ENCODE measurements at regions not wholly inside any gene's neighbourhood (a gene's known extent, or its start where the extent isn't known, plus 50 kb on each side); places are given as distances from the start of the nearest gene placed in this dataset.

- Histone ChIP-seq H4K20me1 (ENCODE audit: insufficient read depth, low read length) (no peaks in the 10 kb centered on the region), H3K9me3 (ENCODE audit: low read depth, low read length) (no peaks in the 10 kb centered on the region), H3K4me1 (ENCODE audit: insufficient read depth, low read length) (no peaks in the 10 kb centered on the region), H3K4me2 (ENCODE audit: insufficient read depth, low read length) (no peak overlapping the region), H3K36me3 (ENCODE audit: insufficient read depth, low read length) (no peaks in the 10 kb centered on the region), H2AFZ (ENCODE audit: low read length) (no peak overlapping the region), H3K27me3 (ENCODE audit: insufficient read depth, low read length) (no peaks in the 10 kb centered on the region), H3K4me3 (ENCODE audit: insufficient read depth, low read length) (no peak overlapping the region), H3K27ac (ENCODE audit: low read depth, low read length) (no peak overlapping the region), H3K79me2 (ENCODE audit: insufficient read depth, low read length) (no peaks in the 10 kb centered on the region)
- DNase-seq (ENCODE audit: insufficient read length, low spot score, missing footprints), result no peak
- TF ChIP-seq CTCF (IDR thresholded peaks at IDR 0.05; ENCODE audit: extremely low read depth, low read depth, low read length), result no peak
These were observed 655.5 kb downstream of the DCDC2C start for GRCh38 chr2:4358837-4359236.

DNA sequence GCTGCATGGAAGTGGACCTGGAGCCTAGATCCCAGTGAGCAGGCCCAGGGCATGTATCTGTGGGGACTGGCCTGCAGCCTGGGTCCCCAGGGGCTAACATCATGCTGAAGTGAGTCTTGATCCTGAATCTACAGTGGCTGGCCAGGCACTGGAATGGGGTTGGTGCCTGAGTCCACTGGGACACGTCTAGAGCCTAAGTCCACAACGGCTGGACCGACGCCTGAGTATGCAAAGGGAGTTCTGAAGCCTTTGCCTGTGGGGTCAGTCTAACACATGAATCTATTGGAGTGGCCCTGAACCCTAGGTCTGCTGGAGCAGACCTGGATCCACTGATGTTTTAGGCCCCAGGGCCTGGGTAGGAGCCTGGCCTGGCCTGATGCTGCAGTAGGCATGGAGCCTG, 665.5 kb downstream of the DCDC2C start:
- peaks cover 8% of the 10 kb centered on the region for H3K9me3 ChIP-seq (ENCODE audit: low read depth, low read length)
- H2AFZ ChIP-seq (ENCODE audit: low read length), result no peak overlapping the region
- no peaks in the 10 kb centered on the region for H3K79me2 ChIP-seq (ENCODE audit: insufficient read depth, low read length)
- no peak overlapping the region for H3K27ac ChIP-seq (ENCODE audit: low read depth, low read length)
- H3K27me3 ChIP-seq (ENCODE audit: insufficient read depth, low read length), result no peaks in the 10 kb centered on the region
- no peak for DNase-seq (ENCODE audit: insufficient read length, low spot score, missing footprints)
- no peak for TF ChIP-seq CTCF (IDR thresholded peaks at IDR 0.05; ENCODE audit: extremely low read depth, low read depth, low read length)
- H4K20me1 ChIP-seq (ENCODE audit: insufficient read depth, low read length), result no peaks in the 10 kb centered on the region
- H3K36me3 ChIP-seq (ENCODE audit: insufficient read depth, low read length), result no peaks in the 10 kb centered on the region
- H3K4me1 ChIP-seq (ENCODE audit: insufficient read depth, low read length), result no peaks in the 10 kb centered on the region
- no peak overlapping the region for H3K4me2 ChIP-seq (ENCODE audit: insufficient read depth, low read length)
- H3K4me3 ChIP-seq (ENCODE audit: insufficient read depth, low read length), result no peak overlapping the region

DNA sequence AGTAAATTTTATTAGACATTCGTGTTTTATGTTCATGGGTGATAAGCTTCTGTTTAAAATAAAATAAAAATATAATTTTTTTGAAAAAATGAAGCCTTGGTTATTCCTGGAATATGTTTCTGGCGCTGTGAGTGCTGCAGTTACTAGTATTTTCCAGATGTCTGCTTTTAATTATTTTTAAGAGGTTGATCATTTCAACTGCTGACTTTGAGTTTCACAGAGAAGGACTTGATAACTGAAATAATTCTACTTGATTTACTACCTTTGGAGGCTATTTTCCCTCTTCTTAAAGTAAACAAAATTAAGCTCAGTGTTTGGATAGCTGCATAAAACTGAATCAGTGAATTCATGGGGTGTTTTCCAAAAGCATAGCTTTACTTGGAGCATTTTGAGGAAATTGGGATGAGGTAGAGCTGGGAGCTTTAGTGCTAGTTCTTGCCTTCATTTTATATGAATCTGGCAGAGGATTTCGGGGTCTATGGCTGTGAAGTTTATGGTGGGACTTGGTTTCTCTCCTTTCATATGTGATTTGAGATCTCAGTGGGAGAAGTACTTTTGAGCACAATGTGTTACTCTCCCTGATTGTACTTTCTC, 666.5 kb downstream of the DCDC2C start:
- no peak overlapping the region for H2AFZ ChIP-seq (ENCODE audit: low read length)
- no peaks in the 10 kb centered on the region for H4K20me1 ChIP-seq (ENCODE audit: insufficient read depth, low read length)
- H3K4me2 ChIP-seq (ENCODE audit: insufficient read depth, low read length), result no peak overlapping the region
- H3K27me3 ChIP-seq (ENCODE audit: insufficient read depth, low read length), result no peaks in the 10 kb centered on the region
- H3K4me1 ChIP-seq (ENCODE audit: insufficient read depth, low read length), result no peaks in the 10 kb centered on the region
- no peak overlapping the region for H3K4me3 ChIP-seq (ENCODE audit: insufficient read depth, low read length)
- no peaks in the 10 kb centered on the region for H3K79me2 ChIP-seq (ENCODE audit: insufficient read depth, low read length)
- no peak for DNase-seq (ENCODE audit: insufficient read length, low spot score, missing footprints)
- H3K27ac ChIP-seq (ENCODE audit: low read depth, low read length), result no peak overlapping the region
- no peak for TF ChIP-seq CTCF (IDR thresholded peaks at IDR 0.05; ENCODE audit: extremely low read depth, low read depth, low read length)
- no peaks in the 10 kb centered on the region for H3K36me3 ChIP-seq (ENCODE audit: insufficient read depth, low read length)
- H3K9me3 ChIP-seq (ENCODE audit: low read depth, low read length), result peaks cover 8% of the 10 kb centered on the region

GRCh38 chr2:4370422-4371090, 667.2 kb downstream of the DCDC2C start:
- H4K20me1 ChIP-seq (ENCODE audit: insufficient read depth, low read length), result no peaks in the 10 kb centered on the region
- H3K79me2 ChIP-seq (ENCODE audit: insufficient read depth, low read length), result no peaks in the 10 kb centered on the region
- TF ChIP-seq CTCF (IDR thresholded peaks at IDR 0.05; ENCODE audit: extremely low read depth, low read depth, low read length), result no peak
- no peaks in the 10 kb centered on the region for H3K27me3 ChIP-seq (ENCODE audit: insufficient read depth, low read length)
- no peak for DNase-seq (ENCODE audit: insufficient read length, low spot score, missing footprints)
- H3K36me3 ChIP-seq (ENCODE audit: insufficient read depth, low read length), result no peaks in the 10 kb centered on the region
- no peak overlapping the region for H2AFZ ChIP-seq (ENCODE audit: low read length)
- H3K9me3 ChIP-seq (ENCODE audit: low read depth, low read length), result peaks cover 8% of the 10 kb centered on the region
- H3K4me2 ChIP-seq (ENCODE audit: insufficient read depth, low read length), result no peak overlapping the region
- H3K4me1 ChIP-seq (ENCODE audit: insufficient read depth, low read length), result no peaks in the 10 kb centered on the region
- no peak overlapping the region for H3K27ac ChIP-seq (ENCODE audit: low read depth, low read length)
- no peak overlapping the region for H3K4me3 ChIP-seq (ENCODE audit: insufficient read depth, low read length)
